HG03342 (cell line): ENCODE measurements at regions not wholly inside any gene's neighbourhood (a gene's known extent, or its start where the extent isn't known, plus 50 kb on each side); places are given as distances from the start of the nearest gene placed in this dataset.
"Not testable (repeated sequence)": the region's sequence is repeated elsewhere in the genome, so short reads cannot be mapped to it uniquely, and the experiment has no call there.

Experiments
- ATAC-seq: cut with Tn5 transposase; IDR thresholded peaks from one replicate; pipeline ENCODE4 v1.9.1; 2021; ENCODE audit warnings: mild to moderate bottlenecking, moderate library complexity; ENCODE audit not compliant: unreplicated experiment

GRCh38 chrX:63285375-63285774 lies 65.8 kb downstream of the SPIN4 start:
- ATAC-seq: no peak

GRCh38 chrX:63284659-63285058 lies 66.5 kb downstream of the SPIN4 start:
- ATAC-seq: no peak

GRCh38 chrX:63283348-63283747 lies 67.8 kb downstream of the SPIN4 start:
- no peak for ATAC-seq

- no peak for ATAC-seq
Measured at GRCh38 chrX:63282828-63283227, 68.3 kb downstream of the SPIN4 start.

GRCh38 chrX:63282077-63282476 lies 69.1 kb downstream of the SPIN4 start:
- ATAC-seq: no peak

GRCh38 chrX:63281465-63281864 lies 69.7 kb downstream of the SPIN4 start:
- no peak for ATAC-seq

GRCh38 chrX:63277394-63277793 lies 73.7 kb downstream of the SPIN4 start:
- not testable (repeated sequence) for ATAC-seq

- peak; percentile 82 for ATAC-seq
Measured at GRCh38 chrX:63275127-63275526, 76.0 kb downstream of the SPIN4 start.

GRCh38 chrX:63270873-63271272 lies 80.3 kb downstream of the SPIN4 start:
- ATAC-seq: no peak

GRCh38 chrX:63258144-63258543 lies 93.0 kb downstream of the SPIN4 start:
- ATAC-seq: no peak

- ATAC-seq: peak; percentile 100
Measured at GRCh38 chrX:63250253-63250868, 100.8 kb downstream of the SPIN4 start.

GRCh38 chrX:63242689-63243088 lies 108.4 kb downstream of the SPIN4 start:
- not testable (repeated sequence) for ATAC-seq

GRCh38 chrX:63235963-63236362 lies 115.2 kb downstream of the SPIN4 start:
- not testable (repeated sequence) for ATAC-seq

GRCh38 chrX:63233013-63233412 lies 118.1 kb downstream of the SPIN4 start:
- not testable (repeated sequence) for ATAC-seq

GRCh38 chrX:63218202-63218601 lies 132.9 kb downstream of the SPIN4 start:
- ATAC-seq: not testable (repeated sequence)

- not testable (repeated sequence) for ATAC-seq
Measured at GRCh38 chrX:63217549-63217948, 133.6 kb downstream of the SPIN4 start.

GRCh38 chrX:63209645-63210044 lies 141.5 kb downstream of the SPIN4 start:
- peak; percentile 76 for ATAC-seq

- ATAC-seq: peak; percentile 59
Measured at GRCh38 chrX:63209128-63209527, 142.0 kb downstream of the SPIN4 start.

- ATAC-seq: not testable (repeated sequence)
Measured at GRCh38 chrX:63204266-63205074, 146.7 kb downstream of the SPIN4 start.

GRCh38 chrX:63201987-63202386 lies 149.1 kb downstream of the SPIN4 start:
- not testable (repeated sequence) for ATAC-seq

- not testable (repeated sequence) for ATAC-seq
Measured at GRCh38 chrX:63198693-63199092, 152.4 kb downstream of the SPIN4 start.

GRCh38 chrX:63192366-63193041 lies 158.6 kb downstream of the SPIN4 start:
- ATAC-seq: not testable (repeated sequence)
